Fibroblast of skin of right biceps (primary cell): ENCODE measurements at regions not wholly inside any gene's neighbourhood (a gene's known extent, or its start where the extent isn't known, plus 50 kb on each side); places are given as distances from the start of the nearest gene placed in this dataset.
"Not testable (repeated sequence)": the region's sequence is repeated elsewhere in the genome, so short reads cannot be mapped to it uniquely, and the experiment has no call there.

Experiments used
- DNase-seq: peaks from one replicate; pipeline ENCODE4 v3.0.0-alpha.2; 2013

- no peak for DNase-seq
Observed at GRCh38 chr12:125512541-125513298, 447.5 kb downstream of the AACS start.

GRCh38 chr12:125515887-125516286 is 450.7 kb downstream of the AACS start:
- DNase-seq: no peak

GRCh38 chr12:125518074-125518473 is 452.8 kb downstream of the AACS start:
- DNase-seq: no peak

GRCh38 chr12:125519026-125519651 is 453.9 kb downstream of the AACS start:
- DNase-seq: no peak

GRCh38 chr12:125525879-125526278 is 460.6 kb downstream of the AACS start:
- no peak for DNase-seq

DNA sequence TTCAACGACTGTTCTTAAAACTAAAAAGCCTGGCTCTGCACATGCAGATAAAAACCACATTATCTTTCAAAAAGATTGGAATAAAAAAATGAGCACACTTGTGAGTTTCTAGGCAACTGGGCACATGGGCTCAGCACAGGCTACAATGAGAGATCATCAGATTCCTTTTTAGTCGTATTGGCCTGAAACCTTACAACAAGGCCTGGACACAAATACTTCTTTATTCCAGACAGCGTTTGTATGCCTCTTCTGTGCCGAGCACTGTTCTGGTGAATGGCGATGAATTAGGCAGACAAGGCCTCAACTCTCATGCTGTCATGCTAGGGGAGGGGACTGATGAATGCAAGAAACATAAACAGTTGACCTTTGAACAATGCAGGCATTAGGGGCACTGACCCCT is 463.0 kb downstream of the AACS start:
- DNase-seq: no peak

GRCh38 chr12:125530201-125530600 is 465.0 kb downstream of the AACS start:
- no peak for DNase-seq

DNA sequence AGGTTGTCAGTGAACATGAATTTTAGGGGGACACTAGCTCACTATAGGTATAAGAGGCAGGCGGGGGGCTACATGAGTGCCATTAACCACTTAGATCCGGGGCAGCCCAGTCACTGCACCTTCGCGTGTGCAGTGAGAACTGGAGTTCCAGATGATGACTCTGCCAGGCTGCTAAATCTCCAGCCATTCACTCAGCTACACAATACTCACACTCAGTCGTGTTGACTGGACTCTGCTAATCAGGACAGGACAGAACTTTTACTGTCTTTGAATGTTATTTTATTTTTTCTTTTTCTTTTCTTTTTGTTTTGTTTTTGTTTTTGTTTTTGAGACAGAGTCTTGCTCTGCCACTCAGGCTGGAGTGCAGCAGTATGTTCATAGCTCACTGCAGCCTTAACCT is 465.6 kb downstream of the AACS start:
- DNase-seq: no peak

GRCh38 chr12:125531574-125531973 is 466.3 kb downstream of the AACS start:
- DNase-seq: no peak

DNA sequence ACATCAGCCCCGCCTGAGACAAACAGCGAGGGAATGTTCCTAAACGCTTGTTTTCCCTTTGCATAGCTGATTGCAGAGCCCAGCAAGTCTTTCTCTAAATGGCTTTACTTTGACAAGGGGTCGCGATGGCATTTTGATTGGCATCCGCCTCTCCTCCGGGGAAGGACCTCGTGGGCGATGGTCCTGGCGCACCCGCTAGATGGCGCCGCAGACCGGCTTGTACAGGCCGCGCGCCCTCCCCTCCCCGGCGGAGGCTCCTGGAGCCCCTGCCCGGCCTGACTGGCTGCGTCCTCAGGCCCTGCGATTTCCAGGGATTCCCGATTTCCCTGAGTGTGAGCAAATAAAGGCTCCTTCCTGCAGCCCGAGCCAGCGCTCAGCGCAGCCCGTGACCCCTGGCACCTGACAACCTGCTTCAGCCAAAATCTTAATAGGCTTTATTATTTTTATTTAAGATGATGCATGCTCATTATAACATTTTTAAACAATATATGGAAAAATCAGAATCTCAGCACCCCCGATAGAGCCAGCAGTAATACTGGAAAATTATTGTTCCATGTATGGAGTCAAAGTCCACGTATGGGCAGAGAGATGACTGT is 468.3 kb downstream of the AACS start:
- no peak for DNase-seq

DNA sequence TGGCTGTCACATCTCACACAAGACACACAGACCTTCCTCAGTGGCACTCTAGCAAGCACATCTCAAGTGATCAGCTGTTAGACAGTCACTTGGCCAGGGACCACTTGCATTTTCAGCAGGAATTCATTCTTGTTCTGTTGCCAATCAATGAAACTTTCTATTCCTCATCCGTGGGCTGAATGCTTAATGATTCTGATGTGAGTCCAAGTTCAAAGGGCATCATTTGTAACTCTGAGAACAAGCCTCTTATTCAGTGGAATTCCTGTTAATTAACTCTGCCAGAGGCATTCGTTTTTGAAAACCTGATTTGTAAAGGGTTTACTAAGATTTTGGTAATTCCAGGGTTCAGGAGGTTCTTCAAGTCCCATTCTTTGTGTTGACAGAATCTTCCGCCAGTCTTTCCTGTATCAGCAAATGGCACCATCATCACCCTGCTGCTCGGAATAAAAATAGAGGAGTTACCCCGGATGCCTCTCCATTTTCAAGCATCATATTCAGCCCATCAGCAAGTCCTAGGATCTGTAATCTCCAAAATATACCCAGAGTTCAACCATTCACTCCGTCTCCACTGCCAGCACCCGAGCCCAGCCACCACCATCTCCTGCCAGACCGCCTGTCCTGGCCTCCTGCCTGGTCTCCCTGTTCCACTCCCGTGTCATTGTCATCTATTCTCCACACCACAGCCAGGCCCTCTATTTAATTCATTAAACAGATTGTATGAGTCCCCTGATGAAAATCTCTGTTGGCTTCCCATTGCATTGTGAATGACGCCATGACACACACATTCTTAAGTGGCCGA is 473.4 kb downstream of the AACS start:
- no peak for DNase-seq

DNA sequence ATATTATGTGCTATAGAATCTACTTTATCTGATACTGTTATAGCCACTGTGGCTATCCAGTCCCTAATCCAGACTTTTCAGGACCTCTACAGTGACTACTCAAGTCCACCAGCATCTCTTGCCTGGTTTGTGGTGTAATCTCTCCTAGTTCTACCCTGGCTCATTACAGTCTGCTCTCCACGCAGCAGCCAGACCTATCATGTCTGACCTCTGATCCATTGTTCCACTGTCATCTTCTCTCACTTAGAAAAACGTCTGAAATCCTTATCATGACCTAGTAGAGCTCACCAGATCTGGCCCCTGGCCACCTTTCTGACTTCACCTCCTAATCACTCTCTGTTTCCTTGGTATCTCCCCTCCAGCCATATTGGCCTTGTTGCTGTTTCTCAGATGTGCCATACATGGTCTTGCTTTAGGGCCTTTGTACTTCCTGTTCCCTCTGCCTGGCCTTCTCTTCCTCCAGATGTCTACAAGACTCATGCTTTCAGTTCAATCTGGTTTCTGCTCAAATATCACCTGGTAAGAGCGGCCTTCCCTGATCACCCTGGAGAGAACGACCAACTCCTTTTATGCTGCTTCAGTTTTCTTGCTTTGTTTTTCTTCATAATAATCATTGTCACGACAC is 475.5 kb downstream of the AACS start:
- DNase-seq: no peak

DNA sequence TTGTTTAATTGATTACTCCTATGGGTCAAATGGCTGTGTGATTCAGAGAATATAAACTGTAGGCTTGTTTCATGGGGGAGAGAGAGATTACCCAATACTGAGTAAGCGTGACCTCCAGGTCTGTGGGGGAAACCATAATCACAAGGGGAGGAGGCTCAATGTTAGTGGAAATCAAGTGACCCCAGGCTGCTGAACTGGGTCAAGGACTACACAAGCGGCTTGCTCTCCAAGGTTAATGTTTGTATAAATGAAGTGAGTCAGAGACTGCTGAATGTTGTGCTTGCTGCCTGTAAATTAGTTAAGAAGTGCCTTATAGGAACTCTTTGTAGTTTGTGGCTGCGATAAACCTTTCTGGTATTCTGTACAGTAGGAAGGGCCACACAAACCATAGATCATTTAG is 479.7 kb downstream of the AACS start:
- no peak for DNase-seq

DNA sequence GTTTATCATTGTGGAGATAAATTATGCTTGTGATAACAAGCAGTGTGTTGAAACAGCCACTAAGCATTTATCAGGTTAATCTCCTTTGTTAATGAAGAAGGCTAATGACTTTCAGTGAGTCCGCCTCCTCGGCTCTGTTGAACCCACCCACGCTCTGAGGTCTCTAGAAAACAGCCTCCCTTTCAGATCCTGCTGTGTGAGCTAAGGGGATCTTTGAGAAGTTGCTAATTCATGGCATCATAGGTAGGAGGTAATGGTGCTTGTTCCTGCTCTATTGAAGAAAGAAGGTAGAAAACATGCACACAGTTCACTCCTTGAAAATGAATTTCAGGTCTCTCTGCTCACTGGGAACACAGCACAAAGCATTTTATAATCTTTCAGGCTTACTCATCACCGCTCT is 483.9 kb downstream of the AACS start:
- DNase-seq: no peak

GRCh38 chr12:125549836-125550235 is 484.6 kb downstream of the AACS start:
- no peak for DNase-seq

- no peak for DNase-seq
Observed at GRCh38 chr12:125552295-125552694, 487.1 kb downstream of the AACS start.

- DNase-seq: not testable (repeated sequence)
Observed at GRCh38 chr12:125561008-125561407, 495.8 kb downstream of the AACS start.

DNA sequence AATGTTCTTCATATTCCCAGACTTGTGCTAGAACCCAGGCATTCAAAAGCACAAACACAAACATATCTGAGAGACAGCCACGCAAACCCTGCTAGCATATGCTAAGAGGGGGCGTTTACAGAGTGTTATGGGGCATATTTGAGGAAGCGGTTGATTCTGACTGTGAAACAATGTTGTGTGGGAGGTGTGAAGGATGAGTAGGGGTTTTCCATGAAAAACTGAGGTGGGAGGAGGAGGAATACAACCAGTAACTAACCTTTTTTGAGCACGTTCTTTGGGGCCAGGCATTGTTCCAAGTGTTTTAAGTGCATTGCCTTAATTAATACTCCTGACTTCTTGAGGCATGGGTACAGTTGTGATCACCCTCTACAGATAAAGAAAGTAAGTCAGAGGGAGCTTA is 499.5 kb downstream of the AACS start:
- no peak for DNase-seq

DNA sequence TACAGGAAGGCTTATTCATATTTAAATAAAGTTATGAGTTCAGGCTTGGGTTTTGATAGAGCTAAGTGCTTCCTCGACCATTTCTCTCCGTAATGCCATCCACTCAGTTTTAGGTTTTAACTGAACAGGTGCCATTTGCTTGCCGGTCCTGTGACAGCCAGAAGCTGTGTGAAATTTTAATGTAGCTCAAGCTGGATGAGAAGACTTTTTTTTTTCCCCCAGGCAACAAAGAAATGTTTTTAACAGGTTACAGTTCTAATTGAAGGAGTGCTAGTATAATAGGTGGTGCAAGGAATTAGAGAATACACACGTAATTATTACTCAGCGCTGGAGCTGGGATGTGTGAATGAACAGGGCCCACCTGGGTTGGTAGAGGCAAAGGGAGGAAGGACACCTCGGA is 502.3 kb downstream of the AACS start:
- no peak for DNase-seq

DNA sequence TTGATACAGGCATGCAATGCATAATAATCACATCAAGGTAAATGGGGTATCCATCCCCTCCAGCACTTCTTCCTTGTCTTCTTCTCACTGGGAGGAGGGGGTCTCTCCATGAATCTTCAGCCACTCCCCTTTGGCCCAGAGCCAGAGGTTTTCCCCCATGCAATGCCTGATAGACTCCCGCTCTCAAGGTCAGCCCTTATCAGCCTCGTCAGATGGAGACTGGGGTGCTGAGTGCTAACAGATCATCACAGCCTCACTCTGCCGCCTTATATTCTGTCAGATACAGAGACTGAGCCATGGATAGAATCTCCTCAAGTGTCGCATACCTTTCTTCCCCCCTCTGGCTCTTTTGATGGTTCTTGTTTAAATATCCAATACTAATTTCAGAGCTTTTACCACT is 503.1 kb downstream of the AACS start:
- no peak for DNase-seq

DNA sequence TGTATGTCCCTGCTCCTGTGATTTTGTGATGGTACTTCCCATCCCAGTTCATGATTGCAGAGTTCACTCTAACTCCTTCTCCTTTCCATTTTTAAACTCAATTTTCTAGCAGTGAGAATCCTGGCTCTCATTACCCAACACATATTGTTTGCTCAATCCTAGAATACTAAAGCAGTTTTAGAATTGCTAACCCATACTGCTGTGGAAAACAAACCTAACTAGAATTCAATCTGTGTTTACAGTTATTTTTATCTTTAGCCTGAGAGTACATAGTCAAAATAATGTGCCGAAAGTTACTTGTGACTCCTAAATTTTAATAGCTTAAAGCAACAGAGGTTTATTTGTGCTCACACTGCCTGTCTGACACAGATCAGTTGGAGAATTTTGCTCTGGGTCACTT is 508.0 kb downstream of the AACS start:
- DNase-seq: no peak

DNA sequence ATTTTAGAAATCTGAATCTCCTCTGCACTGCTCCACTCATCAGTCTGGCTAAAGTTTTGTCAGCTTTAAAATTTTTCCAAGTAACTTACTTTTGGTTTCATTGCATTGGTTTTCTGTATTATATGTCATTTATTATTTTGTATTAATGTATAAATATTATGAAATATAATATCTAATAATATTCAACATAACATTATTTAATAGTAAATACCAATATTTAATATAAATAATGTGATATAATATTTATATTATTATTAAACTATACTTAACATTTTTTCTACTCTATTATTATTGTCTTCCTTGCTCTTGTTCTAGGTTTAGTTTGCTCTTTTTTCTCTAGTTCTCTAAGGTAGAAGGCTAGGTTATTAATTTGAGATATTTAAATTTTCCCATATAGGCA is 512.1 kb downstream of the AACS start:
- DNase-seq: no peak

- no peak for DNase-seq
Observed at GRCh38 chr12:125579916-125580315, 514.7 kb downstream of the AACS start.
